Astrocyte of the hippocampus (primary cell): ENCODE measurements at regions not wholly inside any gene's neighbourhood (a gene's known extent, or its start where the extent isn't known, plus 50 kb on each side); places are given as distances from the start of the nearest gene placed in this dataset.
A peak's percentile ranks its signal among the peaks of the same experiment; 100 is the strongest.

ENCODE experiments used
- DNase-seq: peaks from one replicate; pipeline ENCODE4 v3.0.0; 2011; ENCODE audit warnings: low read depth, low spot score

- peak; percentile 68 for DNase-seq
Measured at GRCh38 chr6:167733740-167734661, 92.7 kb upstream of the AFDN start.

- no peak for DNase-seq
Measured at GRCh38 chr6:167734662-167735083, 92.0 kb upstream of the AFDN start.

- peak; percentile 12 for DNase-seq
Measured at GRCh38 chr6:167735084-167735950, 91.4 kb upstream of the AFDN start.

- no peak for DNase-seq
Measured at GRCh38 chr6:167735951-167736288, 90.8 kb upstream of the AFDN start.

GRCh38 chr6:167736486-167737204 is 90.1 kb upstream of the AFDN start:
- peak; percentile 63 for DNase-seq

GRCh38 chr6:167737205-167737830 is 89.4 kb upstream of the AFDN start:
- DNase-seq = no peak

GRCh38 chr6:167738386-167738785 is 88.3 kb upstream of the AFDN start:
- DNase-seq = no peak

GRCh38 chr6:167739721-167740475 is 86.8 kb upstream of the AFDN start:
- no peak for DNase-seq

GRCh38 chr6:167742719-167743303 is 83.9 kb upstream of the AFDN start:
- DNase-seq = peak; percentile 28

- DNase-seq = no peak
Measured at GRCh38 chr6:167744681-167745669, 81.7 kb upstream of the AFDN start.

GRCh38 chr6:167745670-167746389 is 80.9 kb upstream of the AFDN start:
- DNase-seq = no peak

- DNase-seq = no peak
Measured at GRCh38 chr6:167746390-167746907, 80.3 kb upstream of the AFDN start.

- no peak for DNase-seq
Measured at GRCh38 chr6:167746975-167747374, 79.7 kb upstream of the AFDN start.

- no peak for DNase-seq
Measured at GRCh38 chr6:167747645-167748044, 79.1 kb upstream of the AFDN start.

GRCh38 chr6:167748046-167748445 is 78.7 kb upstream of the AFDN start:
- DNase-seq = no peak

GRCh38 chr6:167748458-167749379 is 78.0 kb upstream of the AFDN start:
- DNase-seq = no peak

- DNase-seq = no peak
Measured at GRCh38 chr6:167750956-167751358, 75.8 kb upstream of the AFDN start.
